Dedifferentiated amniotic fluid mesenchymal stem cell (primary cell): ENCODE measurements at regions not wholly inside any gene's neighbourhood (a gene's known extent, or its start where the extent isn't known, plus 50 kb on each side); places are given as distances from the start of the nearest gene placed in this dataset.

Source experiments
- DNase-seq: peaks from one replicate; pipeline ENCODE4 v3.0.0-alpha.2; 2016; ENCODE audit errors: extremely low spot score

DNA sequence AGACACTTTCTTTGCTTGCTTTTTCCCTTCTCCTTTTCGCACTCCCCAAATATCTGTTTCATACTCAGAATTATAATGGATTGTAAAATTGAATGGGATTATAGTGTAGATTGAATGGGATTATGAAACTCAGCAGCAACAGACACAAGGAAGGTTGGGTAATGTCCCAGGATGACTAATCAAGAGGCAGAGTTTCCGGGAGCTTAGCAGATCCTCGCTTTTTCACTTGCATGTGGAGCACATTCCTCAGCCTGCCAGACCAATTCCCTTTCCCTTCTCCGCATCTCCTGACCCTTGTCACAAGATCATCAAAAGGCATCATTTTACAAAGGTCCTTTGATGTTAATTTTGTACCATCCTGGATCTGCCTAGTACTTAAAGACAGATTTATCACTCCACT is 55.1 kb upstream of the SLC1A1 start:
- no peak for DNase-seq

- no peak for DNase-seq
These were observed 56.9 kb upstream of the SLC1A1 start for GRCh38 chr9:4433379-4433778.

GRCh38 chr9:4430432-4431261 is 59.6 kb upstream of the SLC1A1 start:
- DNase-seq, result no peak

- DNase-seq, result peak; percentile 52
These were observed 64.8 kb upstream of the SLC1A1 start for GRCh38 chr9:4425319-4426045.

DNA sequence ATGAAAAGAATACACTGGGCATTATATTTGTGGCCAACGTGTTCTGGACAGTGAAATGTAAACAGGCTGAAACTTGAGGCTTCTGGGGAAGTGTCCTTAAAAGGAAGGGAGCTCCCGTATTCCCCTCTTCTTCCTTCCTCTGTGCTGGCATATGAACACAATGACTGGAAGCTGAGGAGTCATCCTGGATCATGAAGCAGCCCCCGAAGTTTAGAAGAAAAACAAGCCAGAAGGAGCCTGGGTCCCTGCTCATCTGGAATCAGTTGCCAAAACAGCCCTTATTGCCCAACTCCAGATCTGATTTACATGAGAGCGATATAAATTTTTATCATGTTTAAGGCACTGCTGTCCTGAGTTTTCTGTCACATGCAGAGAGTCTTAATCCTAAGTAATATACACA is 65.4 kb upstream of the SLC1A1 start:
- no peak for DNase-seq

DNA sequence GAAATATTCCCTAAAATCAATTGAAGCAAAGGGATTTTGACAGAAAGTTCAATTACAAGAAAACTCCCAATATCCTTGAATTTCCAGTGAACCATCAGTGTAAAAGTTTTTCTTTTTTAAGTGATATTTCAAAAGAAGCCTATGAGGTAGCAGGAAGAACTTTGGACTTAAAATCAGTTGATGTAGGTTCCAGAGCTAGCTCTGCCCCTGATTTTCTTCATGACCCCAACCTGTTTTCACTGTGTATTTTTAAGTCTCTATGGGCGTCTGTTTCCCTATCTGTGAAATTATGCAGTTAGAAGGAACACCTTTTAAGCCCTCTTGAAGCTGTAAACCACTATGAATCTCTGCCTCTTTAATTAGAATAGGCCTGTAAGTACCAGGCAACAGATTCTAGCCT is 66.2 kb upstream of the SLC1A1 start:
- DNase-seq, result no peak

DNA sequence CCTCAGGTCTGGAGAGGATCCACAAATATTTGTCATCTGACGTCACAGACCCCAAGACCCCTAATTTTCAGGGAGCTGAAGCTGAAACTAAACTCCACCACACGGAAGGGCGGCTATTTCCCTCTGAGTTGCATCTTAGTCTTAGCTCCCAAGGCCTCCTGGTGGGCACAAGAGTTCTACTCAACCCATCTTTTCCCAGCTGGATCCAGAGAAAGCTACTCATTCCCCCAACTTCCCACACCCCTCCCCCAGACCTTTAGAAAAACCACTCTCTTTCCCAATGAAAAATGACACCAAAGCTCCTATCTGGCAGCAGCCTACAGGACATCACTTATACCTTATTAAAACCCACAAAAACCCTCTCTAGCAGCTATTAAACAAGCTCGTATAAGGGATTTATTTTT is 67.1 kb upstream of the SLC1A1 start:
- DNase-seq, result no peak

- DNase-seq, result no peak
These were observed 67.8 kb upstream of the SLC1A1 start for GRCh38 chr9:4422495-4422894.

DNA sequence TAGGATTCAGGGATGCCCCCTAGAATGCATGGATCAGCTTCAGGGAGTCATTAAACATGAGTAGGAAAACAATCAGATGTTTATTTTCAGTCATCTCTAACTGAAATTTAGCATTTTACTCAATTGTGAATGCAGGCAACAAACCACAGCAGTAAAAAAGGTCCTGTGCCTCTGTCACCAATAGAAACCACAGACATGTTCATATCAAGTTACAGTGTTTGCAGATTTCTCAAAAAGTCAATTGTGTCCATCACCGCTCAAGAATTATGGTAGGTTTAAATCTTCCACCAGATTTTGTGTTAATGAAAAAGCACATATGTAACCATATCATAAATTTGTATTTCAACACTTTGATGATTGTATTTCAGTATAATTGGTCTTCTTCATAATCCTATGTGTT is 68.4 kb upstream of the SLC1A1 start:
- no peak for DNase-seq

DNA sequence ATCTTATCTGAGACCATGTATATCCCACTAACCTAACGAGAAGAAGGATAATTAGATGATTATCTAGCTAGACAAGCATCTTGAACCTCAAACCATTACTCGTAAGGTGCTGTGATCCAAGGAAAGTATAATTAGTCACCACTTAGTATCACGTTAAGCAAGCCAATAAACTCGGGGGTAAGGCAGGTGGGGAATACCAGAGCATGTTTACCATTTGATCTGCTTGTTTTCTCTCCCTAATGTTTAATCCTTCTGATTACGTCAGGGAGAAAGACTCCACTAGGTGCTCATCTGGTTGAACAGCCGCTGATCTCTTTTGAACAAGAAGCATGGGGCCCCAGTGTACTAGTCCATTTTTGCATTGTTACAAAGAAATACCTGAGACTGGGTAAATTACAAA is 69.9 kb upstream of the SLC1A1 start:
- DNase-seq, result no peak

DNA sequence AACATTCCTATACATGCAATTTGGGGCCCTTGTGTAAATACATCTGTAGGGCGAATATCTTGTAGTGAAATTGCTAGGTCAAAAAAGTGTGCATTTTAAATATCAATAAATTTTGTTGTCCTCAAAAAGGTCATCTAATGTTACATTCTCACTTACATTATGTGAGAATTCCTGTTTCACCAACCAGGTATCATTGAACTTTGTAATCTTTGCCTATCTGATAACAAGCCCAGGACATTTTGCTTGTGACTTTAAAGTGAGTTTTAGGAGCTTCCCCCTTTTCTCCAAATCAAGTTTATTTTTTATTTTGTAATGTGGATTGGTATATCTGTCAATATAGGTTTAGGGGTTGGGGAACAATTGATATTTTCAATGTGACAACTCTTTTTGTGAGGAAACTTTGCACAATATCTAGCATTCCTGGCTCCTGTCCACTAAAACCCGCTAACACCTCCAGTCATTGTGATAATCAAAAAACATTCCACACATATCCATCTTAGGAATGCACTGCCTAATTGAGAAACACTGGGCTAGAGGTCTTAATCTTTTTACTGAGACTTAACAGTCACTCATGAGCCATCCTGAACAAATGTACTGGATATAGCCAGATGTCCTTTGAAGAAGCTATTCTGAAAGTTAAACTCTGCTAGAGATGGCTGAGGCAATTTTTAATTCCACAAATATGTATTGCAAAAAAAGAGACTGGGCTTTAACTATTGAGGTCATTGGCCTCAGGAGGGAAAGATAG is 72.5 kb upstream of the SLC1A1 start:
- peak; percentile 47 for DNase-seq

- DNase-seq, result no peak
These were observed 73.8 kb upstream of the SLC1A1 start for GRCh38 chr9:4416467-4416866.

GRCh38 chr9:4415281-4415680 is 75.0 kb upstream of the SLC1A1 start:
- DNase-seq, result no peak

- DNase-seq, result no peak
These were observed 76.4 kb upstream of the SLC1A1 start for GRCh38 chr9:4413856-4414255.

DNA sequence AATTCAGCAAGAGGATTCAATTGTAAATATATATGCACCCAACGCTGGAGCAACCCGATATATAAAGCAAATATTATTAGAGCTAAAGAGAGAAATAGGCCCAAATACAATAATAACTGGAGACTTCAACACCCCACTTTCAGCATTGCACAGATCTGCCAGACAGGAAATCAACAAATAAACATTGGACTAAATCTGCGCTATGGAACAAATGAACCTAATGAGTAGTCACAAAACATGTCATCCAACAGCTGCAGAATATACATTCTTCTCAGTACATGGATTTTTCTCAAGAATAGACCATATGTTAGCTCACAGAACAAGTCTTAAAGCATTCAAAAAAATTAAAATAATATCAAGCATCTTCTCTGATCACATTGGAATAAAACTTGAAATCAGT is 86.1 kb upstream of the SLC1A1 start:
- DNase-seq, result no peak

DNA sequence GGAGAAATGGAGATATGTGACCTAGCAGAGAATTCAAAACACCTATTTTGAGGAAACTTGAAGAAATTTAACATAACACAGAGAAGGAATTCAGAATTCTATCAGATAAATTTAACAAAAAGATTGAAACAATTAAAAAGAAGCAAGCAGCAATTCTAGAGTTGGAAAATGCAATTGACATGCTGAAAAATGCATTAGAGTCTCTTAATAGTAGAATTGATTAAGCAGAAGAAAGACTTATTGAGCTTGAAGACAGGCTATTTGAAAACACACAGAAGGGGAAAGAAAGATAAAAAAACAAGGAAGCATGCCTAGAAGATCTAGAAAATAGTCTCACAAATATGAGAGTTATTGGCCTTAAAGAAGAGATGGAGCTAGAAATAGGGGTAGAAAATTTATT is 87.8 kb upstream of the SLC1A1 start:
- no peak for DNase-seq

DNA sequence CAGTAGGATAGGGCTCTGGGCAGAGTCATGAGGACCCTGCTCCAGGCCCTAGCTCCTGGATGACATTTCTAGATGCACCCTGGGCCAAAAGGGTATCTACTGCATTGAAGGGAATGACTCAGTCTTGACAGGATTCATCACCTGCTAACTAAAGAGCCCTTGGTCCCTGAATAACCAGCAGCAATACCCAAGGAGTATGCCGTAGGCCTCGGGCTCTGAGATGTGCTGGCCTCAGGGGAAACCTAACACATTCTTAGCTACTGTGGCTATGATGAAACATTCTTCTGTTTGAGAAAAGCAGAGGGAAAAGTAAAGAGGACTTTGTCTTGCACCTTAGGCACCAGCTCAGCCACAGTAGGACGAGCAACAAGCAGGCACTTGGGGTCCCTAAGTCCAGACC is 89.5 kb upstream of the SLC1A1 start:
- DNase-seq, result no peak

- no peak for DNase-seq
These were observed 92.4 kb upstream of the SLC1A1 start for GRCh38 chr9:4397917-4398316.

- DNase-seq, result no peak
These were observed 94.1 kb upstream of the GLIS3 start for GRCh38 chr9:4393806-4394523.

DNA sequence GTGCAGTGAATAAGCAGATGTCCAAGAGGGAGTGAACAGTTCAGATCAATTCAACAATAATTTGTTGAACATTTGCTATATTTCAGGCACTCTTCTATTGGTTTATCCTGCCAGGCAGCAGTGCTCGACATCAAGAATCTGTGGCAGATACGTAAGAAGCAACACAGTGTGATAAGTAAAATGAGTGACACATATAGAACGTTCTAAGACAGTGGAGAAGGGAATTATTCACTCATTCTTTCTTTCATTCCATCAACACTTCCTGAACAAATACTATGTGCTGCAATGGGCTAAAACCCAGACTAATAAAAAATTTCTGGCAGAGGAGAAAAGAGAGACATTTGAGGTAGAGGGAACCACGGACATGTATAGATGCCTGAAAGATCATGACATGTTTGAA is 89.9 kb upstream of the GLIS3 start:
- no peak for DNase-seq

GRCh38 chr9:4389003-4389402 is 89.1 kb upstream of the GLIS3 start:
- no peak for DNase-seq

DNA sequence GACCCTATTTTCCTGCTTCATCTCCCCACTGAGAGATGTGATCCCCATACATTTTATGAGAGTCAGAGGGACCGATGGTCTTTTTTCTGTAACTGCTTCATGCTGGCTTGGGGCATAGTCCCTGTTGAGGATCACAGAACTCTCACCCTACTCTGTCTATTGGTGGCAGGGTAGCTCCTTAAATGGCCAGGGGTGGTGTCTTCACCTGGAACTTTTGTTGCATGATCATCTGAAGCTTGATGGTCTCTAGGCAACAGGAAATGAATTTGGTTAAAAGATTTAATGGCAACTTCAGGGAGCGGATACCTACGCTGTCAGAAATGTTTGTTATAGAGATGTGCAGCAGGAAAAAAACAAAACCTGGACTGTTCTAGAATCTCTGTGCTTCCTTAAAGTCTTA is 87.0 kb upstream of the GLIS3 start:
- DNase-seq, result no peak
